ENCODE measurements at regions not wholly inside any gene's neighbourhood (a gene's known extent, or its start where the extent isn't known, plus 50 kb on each side); places are given as distances from the start of the nearest gene placed in this dataset.

DNA sequence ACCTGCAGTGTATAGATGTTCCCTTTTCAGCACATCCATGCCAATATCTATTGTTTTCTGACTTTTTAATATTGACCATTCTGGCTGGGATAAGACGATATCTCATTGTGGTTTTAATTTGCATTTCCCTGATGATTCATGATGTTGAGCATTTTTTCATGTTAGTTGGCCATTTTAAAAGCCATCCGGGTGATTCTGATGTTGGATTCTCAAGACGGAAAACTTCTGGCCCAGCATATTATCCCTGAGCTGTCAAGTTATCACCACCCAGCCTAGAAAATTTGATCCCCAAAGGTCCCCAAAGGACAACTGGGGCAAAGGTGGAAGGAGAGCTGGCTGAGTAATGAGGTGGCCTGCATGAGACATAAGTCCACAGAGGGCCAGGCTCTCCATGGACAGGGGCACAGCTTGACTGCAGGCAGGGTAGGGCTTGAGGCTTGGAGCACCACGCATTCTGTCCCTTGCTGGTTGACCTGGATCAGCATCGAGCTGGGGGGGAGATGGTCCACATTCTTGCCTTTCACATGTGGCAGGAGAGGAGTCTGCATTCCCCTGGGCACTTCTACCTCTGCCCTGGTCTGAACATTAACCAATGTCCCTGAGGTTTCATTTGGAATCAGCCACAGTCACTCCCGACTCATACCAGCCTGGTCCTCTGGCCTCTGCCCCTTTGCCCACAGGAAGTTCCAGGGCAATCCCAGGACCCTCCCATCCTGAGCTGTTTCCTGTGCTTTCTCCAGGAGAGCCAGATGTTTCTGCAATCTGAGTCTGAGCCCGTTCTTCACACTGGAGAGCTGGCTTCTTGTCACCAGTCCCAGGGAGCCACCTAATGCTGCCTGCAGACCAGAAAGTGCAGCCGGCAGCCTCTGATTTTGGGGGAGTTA lies 69.2 kb downstream of the ISG20 start:
- no peak for DNase-seq (ENCODE audit: low read depth)

DNA sequence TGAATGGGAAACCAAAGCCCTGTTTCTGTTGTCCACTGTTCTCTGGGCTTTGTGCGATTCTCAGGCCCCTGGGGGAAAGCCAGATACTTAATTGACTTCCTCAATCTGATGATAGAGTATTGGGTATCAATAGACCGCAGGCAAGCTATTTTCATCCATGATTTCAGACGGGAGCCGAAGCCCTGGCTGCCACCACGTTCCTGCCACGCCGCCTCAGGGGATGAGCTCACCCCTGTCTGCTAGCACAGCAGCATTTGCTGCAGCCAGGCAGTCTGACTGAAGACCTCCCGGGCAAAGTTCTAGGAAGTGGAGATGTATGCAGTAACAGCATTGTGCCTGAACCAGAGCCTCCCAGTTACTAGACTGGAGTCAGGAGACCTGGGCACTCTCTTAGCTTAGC lies 69.8 kb downstream of the ISG20 start:
- DNase-seq (ENCODE audit: low read depth), result no peak

DNA sequence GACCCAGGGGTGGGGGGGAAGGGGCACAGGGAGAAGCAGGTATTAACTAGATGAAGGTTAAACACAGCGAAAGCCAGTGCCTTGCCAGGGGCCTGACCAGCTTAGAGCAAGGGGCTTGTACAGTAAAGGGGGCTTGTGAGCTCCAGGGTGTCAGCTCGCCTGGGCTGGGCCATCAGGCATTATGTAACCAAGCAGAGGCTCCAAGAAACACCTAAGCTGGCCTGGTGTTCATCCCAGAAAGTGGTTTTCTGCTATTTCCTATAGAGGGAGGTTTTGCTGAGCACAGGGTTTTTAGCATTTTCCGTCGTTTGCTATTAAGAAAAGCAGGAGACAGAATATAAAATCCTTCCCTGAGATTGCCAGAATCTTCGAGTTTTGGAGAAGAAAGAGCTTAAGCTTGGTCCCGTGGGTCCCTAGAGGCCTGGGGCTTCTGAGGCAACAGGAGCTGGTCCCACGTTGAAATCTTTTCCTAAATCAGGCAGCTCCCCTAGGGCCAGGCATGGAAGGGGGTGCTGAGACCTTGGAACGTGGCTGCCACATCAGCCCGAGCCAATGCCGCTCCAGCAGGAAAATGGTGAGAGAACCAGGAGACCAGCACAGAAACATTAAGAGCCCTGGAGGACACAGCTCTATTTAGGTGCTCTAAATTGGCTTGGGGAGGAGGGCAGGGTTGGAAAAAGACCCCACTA lies 71.4 kb downstream of the ISG20 start:
- no peak for DNase-seq (ENCODE audit: low read depth)

DNA sequence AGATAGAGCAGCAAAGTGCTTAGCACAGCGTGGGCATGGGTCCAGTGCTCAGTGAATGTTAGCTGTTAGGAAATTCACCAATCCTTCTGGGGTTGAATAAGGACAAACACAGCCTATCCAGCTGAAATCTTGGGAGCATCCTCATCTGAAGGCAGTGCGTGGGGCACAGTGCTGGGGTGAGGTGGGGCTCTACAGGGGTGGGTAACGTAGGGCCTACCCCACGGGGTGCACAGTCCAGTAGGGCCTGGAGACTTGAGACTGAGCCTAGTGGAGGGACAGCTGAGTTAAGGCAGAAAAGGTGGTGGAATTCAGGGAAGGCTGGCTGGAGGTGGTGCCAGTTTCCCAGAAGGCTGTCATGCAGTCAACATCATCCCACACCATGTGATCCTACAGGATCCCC lies 73.0 kb downstream of the ISG20 start:
- DNase-seq (ENCODE audit: low read depth), result no peak

DNA sequence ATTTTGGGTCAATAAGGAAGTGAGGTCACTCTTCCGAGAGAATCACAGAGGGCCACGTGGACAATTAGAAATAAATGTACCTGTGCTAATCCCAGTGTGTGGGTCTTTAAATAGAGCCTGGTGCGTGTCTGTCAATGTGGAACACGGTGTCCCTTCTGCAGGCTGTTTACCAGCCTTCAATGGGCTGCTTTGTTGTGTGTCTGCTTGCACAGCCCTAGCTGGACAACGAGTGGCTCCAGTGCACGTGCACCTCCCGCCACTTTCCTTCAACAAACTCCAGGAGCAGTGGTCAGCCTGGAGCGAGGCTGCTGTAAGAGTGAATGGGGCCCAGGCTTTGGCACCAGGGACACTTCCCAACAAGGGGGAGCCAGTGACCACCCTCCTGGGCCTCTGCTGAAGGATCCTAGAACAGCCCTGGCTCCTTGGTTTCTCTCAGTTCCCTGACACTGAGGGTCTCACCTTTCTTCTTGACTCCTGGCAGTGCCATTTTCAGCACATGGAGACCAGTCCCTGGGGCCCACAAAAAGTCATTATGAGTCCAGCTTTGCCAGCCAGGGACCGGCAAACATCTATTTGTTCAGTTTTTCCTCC lies 76.1 kb downstream of the ISG20 start:
- DNase-seq (ENCODE audit: low read depth), result no peak

DNA sequence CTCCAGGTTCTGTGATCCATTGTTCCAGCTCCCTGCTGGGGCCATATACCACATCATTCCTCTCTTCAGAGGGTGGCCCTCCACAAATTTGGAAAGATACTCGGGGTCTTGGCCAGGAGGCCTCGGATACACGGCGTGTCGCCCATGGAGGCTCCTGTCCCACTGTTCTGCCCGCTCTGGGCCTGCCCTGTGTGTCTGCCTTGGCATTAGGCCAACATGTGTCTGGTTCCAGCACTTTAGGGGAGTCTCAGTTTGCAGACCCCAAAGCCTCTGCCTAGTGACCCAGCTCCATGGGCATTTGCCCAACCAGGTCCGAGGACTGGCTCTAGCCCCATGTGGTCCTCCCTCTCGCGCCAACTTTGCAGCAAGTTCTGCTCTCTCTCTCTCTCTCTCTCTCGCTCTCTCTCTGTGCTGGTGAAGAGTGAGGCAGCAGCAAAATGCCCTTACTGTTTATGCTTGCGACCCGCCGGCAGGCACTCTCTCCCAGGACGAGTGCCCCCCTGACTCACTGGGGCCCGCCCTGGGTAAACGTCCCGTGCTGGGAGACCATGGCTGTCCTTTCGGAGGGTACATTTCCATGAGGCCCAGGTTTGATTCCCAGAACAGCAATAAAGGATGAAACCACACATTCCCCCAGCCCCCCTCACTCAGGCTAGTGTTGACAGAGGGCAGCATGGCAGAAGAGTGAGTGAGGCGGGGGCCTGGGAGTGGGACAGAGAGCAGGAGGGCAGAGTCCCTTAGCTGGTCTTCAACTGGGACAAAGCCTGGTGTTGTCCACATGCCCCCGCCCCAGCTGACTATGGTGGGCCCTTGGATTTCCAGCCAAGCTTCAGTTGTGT lies 77.9 kb downstream of the ISG20 start:
- DNase-seq (ENCODE audit: low read depth), result no peak

DNA sequence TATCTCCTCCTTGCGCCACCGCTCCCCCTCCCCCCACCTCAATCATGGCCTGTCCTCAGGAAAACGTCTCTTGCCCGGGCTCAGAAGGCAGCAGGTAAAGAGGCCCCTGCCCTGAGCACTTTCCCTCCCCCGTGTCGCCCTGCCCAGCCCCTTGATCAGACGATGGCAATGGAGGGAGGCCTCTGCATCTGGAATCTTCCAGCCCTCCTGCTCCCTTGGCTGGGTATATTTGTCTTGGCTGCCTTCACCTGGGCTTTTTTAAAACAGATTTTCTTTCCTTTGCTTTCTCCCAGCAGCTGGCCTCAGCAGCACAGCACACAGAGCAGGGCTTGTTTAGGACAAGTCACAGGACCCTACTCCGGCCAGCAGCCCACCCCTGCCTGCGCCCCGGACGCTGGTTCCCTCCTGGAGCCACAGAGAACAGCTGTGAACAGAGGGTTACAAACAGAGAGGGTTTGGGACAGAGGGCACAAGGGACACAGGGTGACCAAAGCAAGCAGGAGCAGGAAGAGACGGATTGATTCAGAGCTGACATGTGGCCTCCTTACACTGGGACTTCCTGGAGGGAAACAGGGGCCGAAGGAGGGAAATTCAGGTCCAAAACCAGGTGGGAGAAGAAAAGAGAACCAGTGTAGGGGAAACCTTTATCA lies 78.7 kb downstream of the ISG20 start:
- no peak for DNase-seq (ENCODE audit: low read depth)

DNA sequence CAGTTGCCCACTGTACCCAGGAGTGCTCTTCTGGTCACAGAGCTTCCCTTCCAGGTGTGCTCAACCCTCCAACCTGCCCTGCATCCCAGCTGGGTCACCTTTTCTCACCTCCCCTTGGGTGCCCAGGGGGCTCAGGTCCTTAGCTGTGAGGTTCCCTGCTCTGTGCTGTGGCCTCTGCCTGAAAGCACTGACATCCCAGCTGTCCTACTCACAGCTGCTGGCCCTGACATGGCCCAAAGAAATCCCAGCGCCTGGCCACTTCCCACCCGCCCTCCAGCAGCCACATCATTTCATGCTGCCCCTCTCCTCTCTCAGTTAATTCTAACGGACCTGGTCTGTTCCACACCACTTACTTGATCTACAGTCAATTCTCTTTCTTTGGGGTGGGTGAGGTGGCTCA lies 79.9 kb downstream of the ISG20 start:
- no peak for DNase-seq (ENCODE audit: low read depth)

DNA sequence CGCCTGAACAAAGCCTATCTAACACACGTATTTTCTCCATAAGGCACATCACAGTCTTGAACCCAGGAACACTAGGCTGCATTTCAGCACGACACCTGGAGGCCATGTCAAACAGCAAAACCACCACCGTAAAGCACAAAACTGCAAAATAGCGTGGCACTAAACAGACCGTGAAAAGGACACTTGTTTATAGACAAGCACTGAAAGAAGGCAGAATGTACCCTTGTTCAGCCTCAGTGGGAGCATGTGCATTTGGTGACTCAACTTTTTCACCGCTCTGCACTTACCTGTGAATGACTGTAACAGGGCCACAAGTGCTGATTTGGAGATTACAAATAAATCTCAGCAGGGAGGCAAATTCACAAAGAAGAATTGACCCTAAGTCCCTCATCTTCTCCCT lies 80.8 kb downstream of the ISG20 start:
- no peak for DNase-seq (ENCODE audit: low read depth)

DNA sequence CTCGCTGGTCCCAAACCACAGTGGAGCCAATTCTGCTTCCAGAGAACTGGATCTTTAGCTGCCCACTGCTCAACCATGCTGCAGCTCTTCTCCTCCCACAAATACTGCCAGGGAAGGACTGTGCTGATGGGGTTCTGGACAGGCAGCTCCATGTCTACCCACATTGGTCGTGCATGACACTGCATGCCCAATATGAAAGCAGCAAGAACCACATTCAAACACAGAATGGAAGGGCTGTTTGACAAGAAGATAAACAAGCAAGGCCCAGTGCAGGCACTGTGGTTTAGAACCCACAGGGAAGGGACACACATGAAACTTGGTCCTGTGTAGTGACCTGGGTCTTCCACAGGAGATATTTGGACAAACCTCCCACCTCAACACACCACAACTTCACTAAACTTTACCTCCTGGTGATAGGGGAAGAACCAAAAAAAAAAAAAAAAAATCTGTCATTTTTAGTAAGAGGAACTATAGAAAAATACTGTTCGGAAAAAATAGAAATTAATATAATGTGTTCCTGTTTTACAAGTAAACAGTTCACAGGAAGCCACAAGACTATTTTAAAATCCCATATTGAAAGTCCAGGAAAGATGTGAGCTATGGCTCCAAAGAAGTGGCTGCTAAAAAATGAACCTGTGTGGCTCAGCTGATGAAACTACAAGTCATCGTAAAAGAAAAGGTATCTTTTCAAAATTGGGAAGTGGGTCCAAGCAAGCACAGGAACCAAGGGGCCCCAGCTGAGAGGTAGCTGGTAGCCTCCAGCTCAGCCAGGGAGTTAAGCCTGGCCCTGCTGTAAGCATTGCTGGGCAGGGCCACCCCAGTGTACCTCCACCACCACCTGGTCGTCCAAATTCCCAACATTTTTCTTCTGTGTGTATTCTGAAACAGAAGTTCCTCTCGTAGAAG lies 77.7 kb upstream of the ACAN start:
- no peak for DNase-seq (ENCODE audit: low read depth)

DNA sequence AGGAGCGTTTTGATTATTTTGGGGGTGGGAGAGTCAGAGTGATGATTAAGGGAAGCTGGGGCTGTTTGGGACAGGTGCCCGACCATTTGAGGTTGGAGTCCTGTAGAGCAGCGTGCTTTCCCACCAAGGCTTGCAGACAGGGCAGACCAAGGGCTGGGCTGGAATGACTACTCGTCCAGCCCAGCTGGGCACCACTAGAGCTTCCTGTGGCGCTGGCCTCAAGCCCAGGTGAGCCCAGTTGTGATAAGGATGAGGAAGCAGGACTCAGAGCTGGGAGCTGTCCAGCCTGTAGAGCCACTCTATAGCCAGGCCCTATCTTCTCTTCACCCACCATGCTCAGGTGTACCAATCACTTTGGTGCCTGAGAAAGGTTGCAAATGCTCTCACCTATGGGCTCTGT lies 75.8 kb upstream of the ACAN start:
- DNase-seq (ENCODE audit: low read depth), result no peak

DNA sequence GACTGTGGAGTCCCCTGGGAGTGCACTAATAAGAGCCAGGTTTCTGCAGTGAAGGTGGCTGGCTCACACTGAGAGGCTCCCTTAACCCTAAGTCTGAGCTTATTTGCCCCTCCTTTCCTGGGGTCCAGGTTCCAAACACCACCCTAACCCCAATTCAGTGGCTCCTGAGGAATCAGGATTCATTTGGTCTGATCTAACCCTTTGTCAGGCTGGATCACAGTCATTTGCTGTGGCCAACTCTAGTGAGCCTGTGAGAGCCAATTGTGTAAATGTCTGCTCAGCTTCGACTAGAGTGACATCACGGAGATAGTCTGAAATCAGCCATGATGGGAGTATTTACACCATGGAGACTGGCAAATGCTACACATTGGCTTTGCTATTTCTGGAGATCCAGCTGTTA lies 73.7 kb upstream of the ACAN start:
- no peak for DNase-seq (ENCODE audit: low read depth)

DNA sequence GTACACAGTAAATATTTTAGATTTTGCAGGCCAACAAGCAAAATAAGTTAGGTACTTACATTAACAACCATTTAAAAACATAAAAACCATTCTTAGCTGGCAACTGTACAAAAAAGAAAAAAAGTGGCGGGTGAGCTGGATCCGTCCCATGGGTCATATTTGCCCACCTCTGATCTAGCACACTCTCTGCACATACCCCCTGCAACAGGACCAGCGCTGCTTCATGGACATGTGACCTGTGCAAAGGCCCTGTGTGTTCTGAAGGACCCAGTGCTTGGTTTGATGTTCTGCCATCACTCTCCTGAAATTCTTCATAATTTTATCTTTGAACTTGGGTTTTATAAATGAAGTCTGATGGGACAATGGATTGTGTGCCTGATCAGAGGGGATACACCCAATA lies 72.5 kb upstream of the ACAN start:
- no peak for DNase-seq (ENCODE audit: low read depth)

DNA sequence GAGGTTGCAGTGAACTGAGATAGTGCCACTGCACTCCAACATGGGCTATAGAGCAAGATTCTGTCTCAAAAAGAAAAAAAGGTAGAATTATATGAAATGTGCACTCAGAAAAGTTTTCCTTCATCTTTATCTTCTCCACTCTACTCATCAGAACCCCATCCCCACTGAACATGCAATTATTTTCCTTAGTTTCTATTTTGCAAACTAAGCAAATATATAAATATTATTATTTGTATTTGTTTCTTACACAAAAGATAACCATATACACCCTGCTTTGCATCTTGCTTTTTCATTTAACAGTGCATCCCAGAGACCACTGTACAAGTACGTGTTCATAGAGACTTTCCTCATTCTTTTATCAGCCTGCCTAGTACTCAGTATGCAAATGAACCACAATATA lies 68.0 kb upstream of the ACAN start:
- DNase-seq (ENCODE audit: low read depth), result no peak

DNA sequence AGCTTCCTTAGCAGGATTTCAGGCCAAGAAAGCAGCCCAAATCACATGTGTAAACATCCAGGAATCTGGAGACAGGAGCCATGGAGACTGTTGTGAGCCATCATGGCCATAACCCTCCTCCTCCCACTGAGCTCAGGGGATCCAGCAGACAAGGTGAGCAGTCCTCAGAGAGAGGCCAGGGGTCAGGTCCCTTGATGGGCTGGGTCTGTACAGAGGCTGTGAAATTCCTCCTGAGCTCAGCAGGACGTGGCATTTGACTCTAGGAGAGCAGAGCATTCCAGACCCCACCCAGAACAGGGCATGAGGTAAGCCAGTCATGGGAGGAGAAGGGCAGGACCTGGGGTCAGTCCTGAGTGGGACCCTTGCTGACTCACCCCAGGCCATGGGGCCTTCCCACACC lies 67.0 kb upstream of the ACAN start:
- DNase-seq (ENCODE audit: low read depth), result no peak

DNA sequence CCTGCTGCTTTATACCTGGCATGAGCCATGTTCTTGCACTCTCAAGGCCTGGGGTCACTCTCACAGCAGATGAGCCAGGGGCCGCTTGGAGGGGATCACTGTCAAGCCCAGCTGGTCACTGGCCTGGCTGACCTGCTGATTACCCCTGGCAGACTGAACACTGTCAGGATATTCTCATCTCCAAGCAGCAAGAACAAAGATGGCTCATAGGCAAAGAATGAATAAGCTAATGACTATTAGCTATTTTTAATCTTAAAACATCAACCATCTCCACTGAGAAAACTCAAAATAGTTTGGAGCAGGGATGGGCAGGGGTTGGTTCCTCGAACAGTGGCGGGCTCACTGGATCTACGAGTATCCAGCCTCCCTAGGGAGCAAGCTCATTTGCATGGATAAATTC lies 64.4 kb upstream of the ACAN start:
- DNase-seq (ENCODE audit: low read depth), result no peak

DNA sequence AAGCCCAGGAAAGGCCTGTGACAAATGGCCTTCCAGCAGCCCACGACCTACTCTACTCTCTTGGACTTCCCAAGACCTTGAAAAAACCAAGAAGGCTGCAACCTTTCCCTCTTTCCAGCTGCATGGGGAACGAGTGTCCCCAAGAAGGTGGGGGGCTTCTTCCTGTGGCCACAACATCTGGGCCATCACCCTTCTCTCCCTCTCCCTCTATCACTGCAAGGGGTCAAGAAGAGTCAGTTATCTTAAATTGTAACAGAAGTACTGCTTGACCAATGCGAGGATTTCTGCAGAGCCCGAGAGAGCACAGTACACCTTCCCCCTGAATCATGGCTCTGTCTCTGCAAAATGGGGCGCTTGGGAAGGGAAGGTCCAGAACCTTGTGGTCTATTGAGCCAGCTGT lies 63.7 kb upstream of the ACAN start:
- DNase-seq (ENCODE audit: low read depth), result no peak

DNA sequence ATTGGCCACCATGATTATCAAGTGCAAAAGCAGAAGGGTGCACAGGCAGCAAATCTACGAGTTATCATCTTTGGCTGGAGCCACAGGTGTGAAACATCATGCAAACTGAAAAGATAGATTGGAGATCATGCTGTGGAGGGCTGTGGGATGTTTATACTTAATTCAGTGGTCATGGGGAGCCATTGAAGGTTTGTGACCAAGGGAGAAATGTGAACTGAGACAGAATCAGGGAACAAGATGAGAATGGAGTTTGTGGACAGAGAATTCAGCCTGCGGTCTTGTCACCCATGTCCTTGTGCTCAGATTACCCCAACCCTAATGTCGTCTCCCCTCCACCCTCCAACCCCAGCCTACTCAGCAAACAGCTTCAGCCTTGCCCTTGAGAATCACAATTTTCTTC lies 62.9 kb upstream of the ACAN start:
- DNase-seq (ENCODE audit: low read depth), result no peak

DNA sequence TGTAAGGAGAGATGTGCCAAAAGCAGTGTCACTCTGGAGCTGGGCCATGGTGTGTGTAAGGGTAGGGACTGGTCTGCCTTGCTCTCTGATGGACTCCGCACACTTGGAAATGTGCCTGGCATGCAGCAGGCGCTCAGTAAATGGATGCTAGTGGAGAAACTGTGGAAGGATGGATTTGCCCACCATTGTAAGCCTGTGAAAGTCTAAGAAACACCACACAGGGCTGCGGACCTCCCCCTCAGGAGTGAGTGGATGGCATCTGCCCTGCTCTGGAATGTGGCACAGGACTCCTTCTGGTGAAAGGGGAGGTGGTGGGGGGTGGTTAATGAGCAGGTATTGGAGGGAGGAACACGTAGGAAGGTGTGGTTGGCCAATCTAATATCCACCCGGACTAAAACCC lies 62.2 kb upstream of the ACAN start:
- no peak for DNase-seq (ENCODE audit: low read depth)

DNA sequence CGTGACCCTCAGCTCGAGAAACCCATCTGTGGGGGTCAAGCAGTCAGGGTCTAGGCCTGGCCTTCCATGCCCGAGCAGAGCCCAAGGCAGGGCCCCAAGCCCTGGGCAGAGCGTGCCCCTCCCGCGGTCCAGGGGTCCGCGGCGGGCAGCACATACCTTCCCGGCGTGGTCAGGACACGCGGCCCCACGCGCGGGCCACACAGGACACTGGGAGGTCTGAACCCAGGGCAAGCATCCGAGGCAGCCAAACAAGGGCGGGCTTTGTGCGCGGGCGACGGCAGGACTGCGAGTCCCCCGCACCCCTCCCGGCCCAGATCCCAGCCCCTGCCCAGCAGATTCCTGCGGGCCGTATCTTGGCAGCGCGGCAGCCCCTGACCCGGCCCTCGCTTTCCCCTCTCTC lies 61.6 kb upstream of the ACAN start:
- DNase-seq (ENCODE audit: low read depth), result no peak

DNA sequence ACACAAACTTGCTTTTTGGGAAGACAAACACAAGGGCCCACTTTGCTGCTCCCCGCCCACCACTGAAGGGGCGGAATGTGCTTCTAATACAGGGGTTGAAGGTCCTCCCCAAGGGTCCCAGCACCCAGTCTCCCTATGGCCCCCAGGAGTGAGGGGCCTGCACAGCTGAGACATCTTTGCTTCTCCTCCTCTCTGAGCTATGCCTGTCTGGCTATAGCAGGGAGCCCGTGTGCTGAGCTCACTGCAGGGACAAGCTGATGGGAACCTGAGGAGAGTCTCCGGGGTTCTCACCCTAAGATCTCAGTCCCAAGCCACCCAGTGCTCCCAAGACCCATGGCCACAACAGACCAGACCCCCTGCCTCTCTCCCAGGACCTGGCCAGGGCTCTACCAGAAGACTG lies 61.1 kb upstream of the ACAN start:
- DNase-seq (ENCODE audit: low read depth), result no peak
